Skeletal muscle cell (primary cell): ENCODE measurements at regions not wholly inside any gene's neighbourhood (a gene's known extent, or its start where the extent isn't known, plus 50 kb on each side); places are given as distances from the start of the nearest gene placed in this dataset.

Experiments
- DNase-seq: peaks from one replicate; pipeline ENCODE4 v3.0.0-alpha.2; 2010; ENCODE audit warnings: low read depth
- H3K4me3 ChIP-seq: 2 replicates; pipeline ENCODE4 v1.5.1; 2011; ENCODE audit warnings: low read depth, mild to moderate bottlenecking, control low read depth, low read length, moderate library complexity

- no peak overlapping the region for H3K4me3 ChIP-seq
- DNase-seq, result no peak
Measured at GRCh38 chr1:220369511-220369910, 97.3 kb upstream of the RAB3GAP2 start.

- H3K4me3 ChIP-seq, result no peak overlapping the region
- peak; percentile 34 for DNase-seq
Measured at GRCh38 chr1:220368352-220369265, 96.4 kb upstream of the RAB3GAP2 start.

DNA sequence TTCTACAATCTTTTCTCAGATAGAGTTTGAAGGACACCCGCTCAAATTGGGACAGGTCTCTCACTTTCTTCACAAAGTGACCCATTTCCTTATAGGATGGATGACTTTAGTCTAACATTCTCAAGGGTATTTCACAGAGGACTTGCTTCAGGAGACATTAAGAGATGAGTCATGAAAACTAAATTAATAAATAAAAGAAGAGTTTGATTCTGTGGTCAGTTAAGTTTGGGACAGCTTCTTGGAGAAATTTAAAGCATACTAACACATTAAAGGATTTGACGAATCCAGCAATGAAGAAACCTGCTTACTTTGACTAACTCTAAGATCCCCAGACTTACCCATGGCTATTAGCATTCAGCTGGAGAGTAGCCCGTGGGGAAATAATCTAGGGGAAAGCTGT, 95.6 kb upstream of the RAB3GAP2 start:
- no peak for DNase-seq
- no peak overlapping the region for H3K4me3 ChIP-seq

- DNase-seq, result no peak
- no peak overlapping the region for H3K4me3 ChIP-seq
Measured at GRCh38 chr1:220366269-220366668, 94.0 kb upstream of the RAB3GAP2 start.

GRCh38 chr1:220363196-220363837, 91.1 kb upstream of the RAB3GAP2 start:
- DNase-seq, result no peak
- no peak overlapping the region for H3K4me3 ChIP-seq

DNA sequence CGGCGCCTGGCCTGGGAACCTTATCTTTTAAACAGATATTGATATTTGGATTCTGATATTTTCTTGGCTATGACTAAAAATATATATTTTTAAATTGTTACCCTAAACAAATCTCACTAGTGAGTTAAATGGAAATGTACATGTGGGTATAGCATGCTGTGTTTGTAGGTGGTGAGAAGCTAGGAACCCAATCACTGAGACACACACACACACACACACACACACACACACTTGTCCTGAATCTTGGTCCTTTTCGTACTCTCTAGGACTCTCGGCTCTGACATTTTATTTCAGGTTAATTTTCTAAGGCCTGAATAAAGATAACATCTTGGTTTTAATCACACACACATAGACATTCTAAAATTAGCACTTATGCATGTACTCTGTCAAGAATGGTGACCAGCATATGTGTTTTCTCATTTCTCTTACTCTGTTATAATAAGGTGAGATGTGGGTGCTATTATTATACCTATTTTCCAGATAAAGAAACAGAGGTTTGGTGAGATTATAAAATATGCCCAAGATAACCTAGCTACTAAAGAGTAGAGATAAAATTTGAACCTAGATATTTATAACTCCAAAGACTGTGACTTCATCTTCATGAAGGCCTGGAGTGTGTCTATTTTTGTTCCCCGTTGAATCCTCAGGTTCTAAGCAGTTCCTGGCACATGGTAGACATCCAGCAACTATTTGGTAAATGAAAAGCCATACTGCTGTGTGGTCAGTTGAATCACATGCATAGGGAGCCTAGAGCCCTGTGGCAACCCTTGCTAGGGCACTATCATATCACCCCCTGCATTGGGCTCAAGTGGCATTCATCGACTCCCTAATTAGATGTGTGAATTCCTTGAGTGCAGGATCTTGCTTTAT, 85.0 kb upstream of the RAB3GAP2 start:
- no peak overlapping the region for H3K4me3 ChIP-seq
- DNase-seq, result no peak

DNA sequence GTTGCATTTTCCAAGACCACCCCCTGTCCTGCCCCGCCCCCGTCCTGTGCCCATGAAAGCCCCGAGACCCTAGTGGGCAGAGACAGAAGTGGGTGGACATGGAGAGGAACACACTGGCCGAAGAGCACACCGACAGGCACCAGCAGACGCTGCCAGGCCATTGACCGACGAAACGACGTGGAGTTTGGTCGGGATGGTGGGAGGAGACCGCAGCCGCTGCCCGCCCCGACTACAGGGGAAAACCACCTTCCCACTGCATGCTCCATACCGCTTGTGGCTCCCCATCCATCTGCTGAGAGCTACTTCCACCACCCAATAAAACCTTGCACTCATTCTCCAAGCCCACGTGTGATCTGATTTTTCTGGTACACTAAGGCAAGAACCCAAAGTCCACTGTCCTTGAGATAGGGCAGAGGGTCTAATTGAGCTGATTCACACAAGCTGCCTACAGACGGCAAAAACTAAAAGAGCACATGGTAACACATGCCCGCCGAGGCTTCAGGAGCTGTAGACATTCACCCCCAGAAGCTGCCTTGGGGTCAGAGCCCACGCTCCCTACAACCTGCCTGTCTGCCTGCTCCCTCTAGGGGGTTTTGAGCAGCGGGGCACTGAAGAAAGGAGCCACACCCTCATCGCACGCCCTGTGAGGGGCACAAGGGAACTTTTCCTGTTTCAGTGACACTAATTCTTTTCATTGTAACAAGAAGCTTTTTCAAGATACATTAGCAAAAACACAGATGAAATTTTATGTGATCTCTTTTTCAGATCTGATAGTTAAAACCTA, 81.2 kb upstream of the RAB3GAP2 start:
- no peak for DNase-seq
- H3K4me3 ChIP-seq, result no peak overlapping the region

DNA sequence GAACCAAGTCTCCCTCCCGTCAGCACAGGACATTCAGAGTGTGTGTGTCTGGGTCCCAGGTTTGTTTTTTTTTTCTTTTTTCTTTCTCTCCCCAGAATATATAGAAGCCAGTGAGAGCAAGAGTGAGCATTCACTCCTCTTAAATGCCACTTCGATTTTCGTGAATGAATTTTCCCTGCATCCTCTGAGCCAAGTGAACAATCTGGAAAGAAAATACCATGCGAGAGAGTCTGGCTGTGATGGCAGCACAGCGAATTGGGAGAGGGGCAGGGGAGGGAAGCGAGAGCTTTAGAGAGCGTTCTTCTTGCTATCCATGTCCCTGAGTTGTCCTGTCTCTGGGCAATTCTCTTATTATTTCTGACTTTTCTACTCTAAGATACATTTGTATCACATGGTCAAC, 76.0 kb upstream of the RAB3GAP2 start:
- no peak overlapping the region for H3K4me3 ChIP-seq
- DNase-seq, result no peak

DNA sequence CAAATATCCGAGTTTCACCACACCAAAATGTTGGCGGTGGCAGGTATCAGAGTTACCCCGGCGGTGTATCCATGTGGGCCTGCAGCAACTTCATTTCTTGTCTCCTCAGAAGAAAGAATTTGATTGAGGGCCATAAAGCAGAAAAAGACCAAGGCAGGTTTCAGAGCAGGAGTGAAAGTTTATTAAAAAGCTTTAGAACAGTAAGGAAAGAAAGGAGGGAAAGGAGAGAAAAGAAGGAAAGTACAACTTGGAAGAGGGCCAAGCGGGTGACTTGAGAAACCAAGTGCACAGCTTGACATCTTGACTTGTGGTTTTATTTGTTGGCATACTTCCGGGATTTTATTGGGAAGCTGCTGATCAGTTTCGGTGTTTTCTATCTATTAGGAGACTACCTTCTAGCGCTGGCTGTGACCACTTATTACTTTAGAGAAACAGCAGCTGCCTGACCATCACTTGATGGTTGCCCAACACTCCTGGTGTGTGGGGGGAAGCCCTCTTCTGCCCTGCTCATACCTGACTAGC, 75.5 kb upstream of the RAB3GAP2 start:
- no peak for DNase-seq
- no peak overlapping the region for H3K4me3 ChIP-seq

DNA sequence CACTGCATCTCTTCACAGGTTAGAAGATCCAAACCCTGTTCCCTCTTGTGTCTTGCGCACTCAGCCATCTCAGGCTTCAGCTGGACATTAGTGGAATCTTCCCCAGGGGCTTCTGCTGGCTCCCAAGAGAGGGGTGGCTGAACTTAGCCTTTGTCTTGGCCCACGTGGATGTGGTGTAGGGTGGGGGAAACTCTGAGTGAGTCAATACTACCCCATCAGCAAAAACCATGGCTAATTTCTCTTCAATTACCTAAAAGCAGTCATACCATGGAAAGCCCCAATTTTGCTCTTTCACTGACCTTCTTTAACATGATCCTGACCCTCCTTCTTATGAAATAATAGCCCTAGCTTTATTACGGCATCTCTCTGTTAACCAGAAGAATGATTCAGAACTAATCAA, 72.5 kb upstream of the RAB3GAP2 start:
- no peak overlapping the region for H3K4me3 ChIP-seq
- no peak for DNase-seq

- DNase-seq, result no peak
- no peak overlapping the region for H3K4me3 ChIP-seq
Measured at GRCh38 chr1:220342853-220343252, 70.6 kb upstream of the RAB3GAP2 start.

DNA sequence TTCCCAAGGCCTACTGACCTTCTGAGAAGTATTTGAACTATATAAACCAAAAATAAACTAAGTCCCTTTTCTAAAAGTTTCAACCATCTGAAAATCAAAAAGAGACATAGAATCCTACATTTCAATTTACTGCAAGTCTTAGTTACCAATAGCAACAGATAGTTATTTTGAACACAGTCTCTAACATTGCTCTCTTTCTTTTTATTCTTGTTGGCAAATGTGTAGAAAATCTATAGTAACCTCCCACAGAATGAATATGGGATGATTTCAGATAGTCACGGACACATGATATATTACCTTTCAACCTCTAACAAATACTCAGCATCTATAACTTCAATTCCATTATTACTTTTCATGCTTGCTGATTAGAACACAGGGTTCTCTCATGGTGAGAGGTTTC, 68.9 kb upstream of the RAB3GAP2 start:
- no peak for DNase-seq
- no peak overlapping the region for H3K4me3 ChIP-seq

GRCh38 chr1:220339581-220339980, 67.3 kb upstream of the RAB3GAP2 start:
- no peak overlapping the region for H3K4me3 ChIP-seq
- no peak for DNase-seq

DNA sequence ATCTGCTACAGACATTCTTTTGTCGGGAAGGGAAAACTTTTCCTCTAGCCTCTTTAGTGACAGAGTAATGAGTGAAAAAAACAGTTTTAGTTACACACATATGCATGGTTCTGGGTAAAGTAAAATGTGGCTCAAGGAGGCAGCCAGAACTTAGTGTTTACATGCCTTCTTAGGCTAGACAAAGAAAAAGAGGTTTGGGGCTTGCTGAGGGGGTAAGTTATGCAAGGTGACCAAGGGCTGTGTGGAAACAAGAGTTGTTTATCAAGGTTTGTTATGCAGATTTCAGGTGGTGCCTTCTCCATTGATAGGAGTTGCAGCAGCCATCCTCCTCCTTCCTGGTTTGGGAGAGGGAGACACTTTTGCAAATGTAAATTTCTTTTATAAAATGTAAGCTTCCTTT, 66.5 kb upstream of the RAB3GAP2 start:
- no peak overlapping the region for H3K4me3 ChIP-seq
- DNase-seq, result no peak

GRCh38 chr1:220336391-220337031, 64.3 kb upstream of the RAB3GAP2 start:
- DNase-seq, result no peak

GRCh38 chr1:220335668-220336067, 63.4 kb upstream of the RAB3GAP2 start:
- H3K4me3 ChIP-seq, result no peak overlapping the region
- no peak for DNase-seq

More at GRCh38 chr1:220336391-220337031, 64.3 kb upstream of the RAB3GAP2 start:
- no peak overlapping the region for H3K4me3 ChIP-seq

GRCh38 chr1:220331318-220331717, 59.1 kb upstream of the RAB3GAP2 start:
- no peak for DNase-seq
- H3K4me3 ChIP-seq, result no peak overlapping the region

- H3K4me3 ChIP-seq, result no peak overlapping the region
- DNase-seq, result no peak
Measured at GRCh38 chr1:220330265-220330664, 58.0 kb upstream of the RAB3GAP2 start.

DNA sequence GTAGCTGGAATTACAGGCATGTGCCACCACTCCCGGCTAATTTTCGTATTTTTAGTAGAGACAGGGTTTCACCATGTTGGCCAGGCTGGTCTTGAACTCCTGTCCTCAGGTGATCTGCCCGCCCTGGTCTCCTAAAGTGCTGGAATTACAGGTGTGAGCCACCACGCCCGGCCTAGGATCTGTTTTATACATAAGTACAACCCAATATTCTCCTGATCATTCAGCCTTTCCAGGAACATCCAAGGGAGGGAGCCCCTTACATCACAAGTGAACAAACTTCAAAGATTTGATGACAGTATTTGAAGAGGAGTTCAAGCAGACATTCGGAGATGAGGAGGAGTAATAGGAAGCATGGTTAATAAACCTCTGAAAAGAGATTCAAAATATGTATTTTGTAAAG, 54.9 kb upstream of the RAB3GAP2 start:
- no peak for DNase-seq
- no peak overlapping the region for H3K4me3 ChIP-seq
